GM23248 (cell line): ENCODE measurements at regions not wholly inside any gene's neighbourhood (a gene's known extent, or its start where the extent isn't known, plus 50 kb on each side); places are given as distances from the start of the nearest gene placed in this dataset.

Experiments used
- EZH2 ChIP-seq: fragments of 200-600 bp; sonication (generic); IDR thresholded peaks from 2 replicates; pipeline ENCODE4 v1.6.1; 2018; ENCODE audit warnings: antibody characterized with exemption, mild to moderate bottlenecking; ENCODE audit not compliant: insufficient read depth, poor library complexity, severe bottlenecking
- EZH2phosphoT487 ChIP-seq: fragments of 200-600 bp; sonication (generic); IDR thresholded peaks from 2 replicates; pipeline ENCODE4 v1.6.1; 2018; ENCODE audit warnings: antibody characterized with exemption, moderate library complexity, mild to moderate bottlenecking, low read depth; ENCODE audit not compliant: insufficient read depth

- TF ChIP-seq EZH2 (no peak), EZH2phosphoT487 (no peak)
These were observed 477.1 kb downstream of the DTHD1 start for GRCh38 chr4:36758312-36759178.
